Tibial nerve (tissue), 4 donors: ENCODE measurements at regions not wholly inside any gene's neighbourhood (a gene's known extent, or its start where the extent isn't known, plus 50 kb on each side); places are given as distances from the start of the nearest gene placed in this dataset.

ENCODE experiments used
- EP300 ChIP-seq, 2 donors: sonication (generic); formaldehyde crosslinking; IDR thresholded peaks; one replicate each; pipeline ENCODE4 v1.6.1; 2017; ENCODE audit warnings: antibody characterized with exemption in 2 of 2, mild to moderate bottlenecking in 1 of 2
- POLR2A ChIP-seq, 2 donors: fragments of 450-650 bp; IDR thresholded peaks; one replicate each; pipeline ENCODE4 v1.6.1; 2017; ENCODE audit warnings: antibody characterized with exemption in 2 of 2, mild to moderate bottlenecking in 2 of 2, moderate library complexity in 2 of 2
- TF ChIP-seq, protein P1 (sequence below), 5 experiments: fragments of 200-600 bp in 3 of 5; fragments of 450-650 bp in 2 of 5; sonication (generic) in 3 of 5; IDR thresholded peaks; one replicate each; pipeline ENCODE4 v1.5.1; 2016 to 2019; ENCODE audit warnings: antibody characterized with exemption in 5 of 5, mild to moderate bottlenecking in 3 of 5, moderate library complexity in 2 of 5

- TF ChIP-seq, protein P1, sequence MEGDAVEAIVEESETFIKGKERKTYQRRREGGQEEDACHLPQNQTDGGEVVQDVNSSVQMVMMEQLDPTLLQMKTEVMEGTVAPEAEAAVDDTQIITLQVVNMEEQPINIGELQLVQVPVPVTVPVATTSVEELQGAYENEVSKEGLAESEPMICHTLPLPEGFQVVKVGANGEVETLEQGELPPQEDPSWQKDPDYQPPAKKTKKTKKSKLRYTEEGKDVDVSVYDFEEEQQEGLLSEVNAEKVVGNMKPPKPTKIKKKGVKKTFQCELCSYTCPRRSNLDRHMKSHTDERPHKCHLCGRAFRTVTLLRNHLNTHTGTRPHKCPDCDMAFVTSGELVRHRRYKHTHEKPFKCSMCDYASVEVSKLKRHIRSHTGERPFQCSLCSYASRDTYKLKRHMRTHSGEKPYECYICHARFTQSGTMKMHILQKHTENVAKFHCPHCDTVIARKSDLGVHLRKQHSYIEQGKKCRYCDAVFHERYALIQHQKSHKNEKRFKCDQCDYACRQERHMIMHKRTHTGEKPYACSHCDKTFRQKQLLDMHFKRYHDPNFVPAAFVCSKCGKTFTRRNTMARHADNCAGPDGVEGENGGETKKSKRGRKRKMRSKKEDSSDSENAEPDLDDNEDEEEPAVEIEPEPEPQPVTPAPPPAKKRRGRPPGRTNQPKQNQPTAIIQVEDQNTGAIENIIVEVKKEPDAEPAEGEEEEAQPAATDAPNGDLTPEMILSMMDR (IDR thresholded peaks at IDR 0.05), result no peak
- TF ChIP-seq EP300 (IDR thresholded peaks at IDR 0.05) (no peak), POLR2A (IDR thresholded peaks at IDR 0.05) (no peak)
Measured at GRCh38 chr2:226561962-226562361, 237.7 kb downstream of the IRS1 start.
